ENCODE measurements at regions not wholly inside any gene's neighbourhood (a gene's known extent, or its start where the extent isn't known, plus 50 kb on each side); places are given as distances from the start of the nearest gene placed in this dataset.

DNA sequence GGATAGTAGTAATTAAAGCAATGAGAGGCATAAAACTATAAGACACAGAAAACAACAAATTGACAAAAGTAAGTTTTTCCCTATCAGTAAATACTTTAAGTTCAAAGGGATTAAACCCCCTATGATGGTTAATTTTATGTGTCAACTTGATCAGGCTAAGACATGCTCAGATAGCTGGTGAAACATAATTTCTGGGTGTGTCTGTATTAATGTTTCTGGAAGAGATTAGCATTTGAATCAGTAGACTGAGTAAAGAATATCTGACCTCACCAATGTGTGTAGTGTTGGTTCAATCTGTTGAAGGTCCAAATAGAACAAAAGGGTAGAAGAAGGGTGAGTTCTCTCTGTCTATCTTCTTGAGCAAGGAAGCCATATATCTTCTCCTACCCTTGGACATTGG is 283.3 kb upstream of the GRM7 start:
- no peaks in the 10 kb centered on the region for H4K20me1 ChIP-seq (ENCODE audit: insufficient read depth, low read length)
- no peaks in the 10 kb centered on the region for H3K36me3 Mint-ChIP-seq
- H3K79me2 ChIP-seq (ENCODE audit: insufficient read depth, low read length): no peaks in the 10 kb centered on the region
- H2AFZ ChIP-seq (ENCODE audit: insufficient read depth, low read depth, low read length, poor library complexity, severe bottlenecking): no peak overlapping the region
- peaks cover 0 to 12% (median 3%) of the 10 kb centered on the region in 7 donors for H3K9me3 Mint-ChIP-seq
- intact Hi-C loops (cut with micrococcal nuclease): no loop called here
- H3K27ac ChIP-seq (ENCODE audit: low read depth in 1 of 2, low read length in 2 of 2): no peak overlapping the region
- no peaks in the 10 kb centered on the region for H3K4me1 Mint-ChIP-seq
- no peaks in the 10 kb centered on the region for H3K27me3 ChIP-seq (ENCODE audit: control insufficient read depth in 2 of 2, insufficient read depth in 2 of 2, low read length in 2 of 2)
- H3K36me3 ChIP-seq (replicated peaks in 1 of 2; ENCODE audit: control insufficient read depth in 1 of 2, insufficient read depth in 2 of 2, low read length in 2 of 2): no peaks in the 10 kb centered on the region
- H3K4me1 ChIP-seq (ENCODE audit: control insufficient read depth in 1 of 2, insufficient read depth in 2 of 2, low read length in 2 of 2): no peaks in the 10 kb centered on the region
- TF ChIP-seq, protein P1, sequence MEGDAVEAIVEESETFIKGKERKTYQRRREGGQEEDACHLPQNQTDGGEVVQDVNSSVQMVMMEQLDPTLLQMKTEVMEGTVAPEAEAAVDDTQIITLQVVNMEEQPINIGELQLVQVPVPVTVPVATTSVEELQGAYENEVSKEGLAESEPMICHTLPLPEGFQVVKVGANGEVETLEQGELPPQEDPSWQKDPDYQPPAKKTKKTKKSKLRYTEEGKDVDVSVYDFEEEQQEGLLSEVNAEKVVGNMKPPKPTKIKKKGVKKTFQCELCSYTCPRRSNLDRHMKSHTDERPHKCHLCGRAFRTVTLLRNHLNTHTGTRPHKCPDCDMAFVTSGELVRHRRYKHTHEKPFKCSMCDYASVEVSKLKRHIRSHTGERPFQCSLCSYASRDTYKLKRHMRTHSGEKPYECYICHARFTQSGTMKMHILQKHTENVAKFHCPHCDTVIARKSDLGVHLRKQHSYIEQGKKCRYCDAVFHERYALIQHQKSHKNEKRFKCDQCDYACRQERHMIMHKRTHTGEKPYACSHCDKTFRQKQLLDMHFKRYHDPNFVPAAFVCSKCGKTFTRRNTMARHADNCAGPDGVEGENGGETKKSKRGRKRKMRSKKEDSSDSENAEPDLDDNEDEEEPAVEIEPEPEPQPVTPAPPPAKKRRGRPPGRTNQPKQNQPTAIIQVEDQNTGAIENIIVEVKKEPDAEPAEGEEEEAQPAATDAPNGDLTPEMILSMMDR (IDR thresholded peaks at IDR 0.05): no peak
- H3K9me3 ChIP-seq (replicated peaks in 1 of 2; ENCODE audit: control insufficient read depth in 1 of 2, insufficient read depth in 1 of 2, low read length in 2 of 2): peaks cover 4 to 5% of the 10 kb centered on the region in 2 donors
- no peak overlapping the region for H3K4me3 ChIP-seq (replicated peaks in 1 of 3; ENCODE audit: low read depth in 2 of 3, low read length in 3 of 3)
- no peak overlapping the region for H3K4me3 Mint-ChIP-seq
- H3K4me2 ChIP-seq (replicated peaks; ENCODE audit: extremely low read depth, low read length, poor library complexity, severe bottlenecking): no peak overlapping the region
- DNase-seq: no peak
- no peaks in the 10 kb centered on the region for H3K27me3 Mint-ChIP-seq (ENCODE audit: low read depth in 3 of 3)
- H3K27ac Mint-ChIP-seq: no peak overlapping the region
- H3K9ac ChIP-seq (ENCODE audit: insufficient read depth, low read length, poor library complexity, severe bottlenecking): no peak overlapping the region

DNA sequence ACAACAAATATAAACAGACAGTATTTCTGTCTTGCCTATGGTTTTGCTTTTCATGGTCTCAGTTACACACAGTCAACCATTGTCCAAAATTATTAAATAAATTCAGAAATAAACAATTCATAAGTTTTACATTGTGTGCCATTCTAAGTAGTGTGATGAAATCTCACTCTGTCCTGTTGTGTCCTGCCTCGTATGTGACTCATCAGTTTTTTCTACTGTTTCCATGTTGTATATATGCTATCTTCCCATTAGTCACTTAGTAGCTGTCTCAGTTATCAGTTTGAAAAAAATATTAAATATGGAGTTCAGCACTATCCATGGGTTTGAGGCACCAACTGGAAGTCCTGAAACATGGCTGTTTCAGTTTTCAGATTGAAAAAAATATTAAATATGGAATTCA is 282.4 kb upstream of the GRM7 start:
- WGBS (ENCODE audit: insufficient coverage): no CpG with 5 or more reads among the region's 1 CpG
- H3K4me3 Mint-ChIP-seq: no peak overlapping the region
- intact Hi-C loops (cut with micrococcal nuclease): no loop called here

More for the DNA sequence above, 282.4 kb upstream of the GRM7 start:
- H3K9ac ChIP-seq (ENCODE audit: insufficient read depth, low read length, poor library complexity, severe bottlenecking): no peak overlapping the region
- peaks cover 0 to 5% of the 10 kb centered on the region in 2 donors for H3K9me3 ChIP-seq (replicated peaks in 1 of 2; ENCODE audit: control insufficient read depth in 1 of 2, insufficient read depth in 1 of 2, low read length in 2 of 2)
- H3K79me2 ChIP-seq (ENCODE audit: insufficient read depth, low read length): no peaks in the 10 kb centered on the region
- Mint-ChIP-seq H3K27me3 (ENCODE audit: low read depth in 3 of 3) (no peaks in the 10 kb centered on the region), H3K27ac (no peak overlapping the region), H3K4me1 (no peaks in the 10 kb centered on the region), H3K9me3 (peaks cover 0 to 12% (median 3%) of the 10 kb centered on the region in 7 donors), H3K36me3 (no peaks in the 10 kb centered on the region)
- TF ChIP-seq, protein P1 (IDR thresholded peaks at IDR 0.05): no peak
- H2AFZ ChIP-seq (ENCODE audit: insufficient read depth, low read depth, low read length, poor library complexity, severe bottlenecking): no peak overlapping the region
- no peaks in the 10 kb centered on the region for H3K36me3 ChIP-seq (replicated peaks in 1 of 2; ENCODE audit: control insufficient read depth in 1 of 2, insufficient read depth in 2 of 2, low read length in 2 of 2)
- no peaks in the 10 kb centered on the region for H3K27me3 ChIP-seq (ENCODE audit: control insufficient read depth in 2 of 2, insufficient read depth in 2 of 2, low read length in 2 of 2)
- no peak overlapping the region for H3K27ac ChIP-seq (ENCODE audit: low read depth in 1 of 2, low read length in 2 of 2)
- no peaks in the 10 kb centered on the region for H4K20me1 ChIP-seq (ENCODE audit: insufficient read depth, low read length)
- DNase-seq: no peak
- no peak overlapping the region for H3K4me3 ChIP-seq (replicated peaks in 1 of 3; ENCODE audit: low read depth in 2 of 3, low read length in 3 of 3)
- no peaks in the 10 kb centered on the region for H3K4me1 ChIP-seq (ENCODE audit: control insufficient read depth in 1 of 2, insufficient read depth in 2 of 2, low read length in 2 of 2)
- no peak overlapping the region for H3K4me2 ChIP-seq (replicated peaks; ENCODE audit: extremely low read depth, low read length, poor library complexity, severe bottlenecking)
